GM15510 (cell line): ENCODE measurements at regions not wholly inside any gene's neighbourhood (a gene's known extent, or its start where the extent isn't known, plus 50 kb on each side); places are given as distances from the start of the nearest gene placed in this dataset.

Experiments used
- POLR2A ChIP-seq: IDR thresholded peaks from 3 replicates; pipeline ENCODE4 v1.6.1; 2011; ENCODE audit warnings: borderline replicate concordance; ENCODE audit not compliant: insufficient read length; ENCODE audit errors: extremely low read depth

DNA sequence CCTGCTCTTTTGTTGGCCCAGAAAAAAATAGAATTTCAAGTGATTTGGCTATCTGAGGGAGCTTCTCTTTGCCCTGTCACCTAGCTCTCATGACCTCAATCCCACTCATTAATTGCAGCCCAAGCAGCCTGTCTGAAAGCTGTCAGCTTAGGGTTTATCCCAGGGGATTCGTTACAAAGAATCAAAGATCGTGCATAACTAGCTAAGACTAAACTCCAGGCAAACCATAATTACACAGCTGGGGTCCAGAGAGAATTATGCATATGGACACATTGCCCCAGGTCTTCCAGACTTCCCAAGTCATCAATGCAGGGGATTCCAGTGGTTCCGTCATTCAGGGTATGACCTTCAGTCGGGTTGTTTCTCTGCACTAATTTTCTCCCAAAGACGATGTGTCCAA lies 91.6 kb upstream of the CBLB start:
- TF ChIP-seq POLR2A, result no peak

DNA sequence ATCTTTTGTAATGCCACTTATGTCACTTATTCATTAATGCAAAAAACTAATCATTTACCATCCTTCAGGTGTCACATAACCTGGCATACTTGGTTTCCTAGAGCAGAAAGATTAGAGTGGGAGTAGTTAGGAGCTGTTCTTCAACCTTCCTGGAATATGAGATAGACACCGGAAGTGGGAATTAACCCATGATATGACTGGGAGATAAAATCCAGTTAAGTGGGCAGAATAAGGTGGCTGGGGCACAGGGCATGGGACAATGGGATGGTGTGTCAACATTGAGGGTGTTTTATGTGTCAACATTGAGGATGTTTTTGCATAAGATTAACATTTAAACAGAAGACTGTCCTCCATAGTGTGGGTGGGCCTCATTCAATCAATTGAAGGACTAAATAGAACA lies 94.3 kb upstream of the CBLB start:
- TF ChIP-seq POLR2A, result no peak

DNA sequence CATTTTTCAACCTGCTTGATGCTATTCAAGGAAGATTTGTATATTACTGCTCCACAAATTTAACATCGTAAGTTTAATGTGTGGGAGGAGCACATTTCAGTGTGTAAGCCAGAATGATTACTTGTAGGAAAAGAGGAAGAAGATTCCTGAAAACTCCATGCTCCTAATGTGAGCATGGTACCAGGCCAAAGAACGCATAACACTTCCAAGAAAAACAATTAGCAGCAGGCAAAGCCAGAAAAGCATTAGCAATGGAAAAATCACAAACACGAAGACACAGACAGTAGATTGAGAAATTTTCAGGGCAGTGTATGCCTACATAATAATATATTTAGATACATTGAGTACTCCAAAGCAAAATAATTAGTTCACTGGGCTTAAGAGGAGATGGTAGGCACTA lies 96.6 kb upstream of the CBLB start:
- no peak for TF ChIP-seq POLR2A

DNA sequence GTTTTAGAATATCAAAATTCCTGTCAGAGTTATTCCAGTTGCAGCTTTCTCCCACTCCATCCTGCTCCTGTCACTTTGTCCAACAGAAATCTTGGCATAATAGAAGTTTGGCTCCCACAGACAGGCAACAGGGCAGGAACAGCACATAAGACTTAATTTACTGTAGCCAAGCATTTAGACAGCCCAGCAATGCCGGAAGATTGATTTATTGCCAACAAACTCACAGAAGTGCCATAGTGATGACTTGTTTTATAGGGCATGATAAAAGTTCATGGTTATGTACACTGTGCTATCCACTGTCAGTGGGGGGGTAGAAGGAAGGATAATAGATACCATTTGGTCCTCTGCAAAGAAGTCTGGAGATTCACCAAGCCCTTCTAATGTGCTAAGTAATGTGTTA lies 98.3 kb upstream of the CBLB start:
- TF ChIP-seq POLR2A, result no peak

DNA sequence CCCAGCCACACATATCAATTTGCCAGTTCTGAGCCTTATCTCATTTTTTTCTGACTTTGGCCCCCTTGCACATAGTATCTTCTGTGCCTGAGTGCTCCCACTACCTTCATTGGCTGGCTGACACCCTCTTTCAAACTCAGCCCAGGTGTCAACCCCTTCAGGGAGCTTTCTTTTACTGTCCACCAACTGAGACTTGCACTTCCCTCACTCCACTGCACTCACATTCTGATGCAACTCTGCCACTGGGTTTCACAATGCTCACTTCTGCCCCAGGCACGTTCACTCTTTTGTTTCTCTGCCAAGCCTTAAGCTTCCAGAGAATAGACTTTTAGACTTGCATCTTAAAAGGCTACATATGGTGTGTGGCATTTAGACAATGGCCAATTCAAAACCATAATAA lies 101.5 kb upstream of the CBLB start:
- no peak for TF ChIP-seq POLR2A

DNA sequence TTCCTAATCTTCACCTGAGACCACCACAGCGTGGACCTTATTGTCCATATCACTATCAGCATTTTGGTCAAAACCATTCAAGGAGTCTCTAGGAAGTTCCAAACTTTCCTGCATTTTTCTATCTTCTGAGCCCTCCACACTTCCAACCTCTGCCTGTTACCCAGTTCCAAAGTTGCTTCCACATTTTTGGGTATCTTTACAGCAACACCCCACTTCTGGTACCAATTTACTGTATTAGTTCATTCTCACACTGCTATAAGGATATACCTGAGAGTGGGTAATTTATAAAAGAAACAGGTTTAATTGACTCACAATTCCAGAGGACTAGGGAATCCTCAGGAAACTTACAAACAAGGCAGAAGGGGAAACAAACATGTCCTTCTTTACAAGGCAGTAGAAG lies 103.3 kb upstream of the CBLB start:
- TF ChIP-seq POLR2A, result no peak

DNA sequence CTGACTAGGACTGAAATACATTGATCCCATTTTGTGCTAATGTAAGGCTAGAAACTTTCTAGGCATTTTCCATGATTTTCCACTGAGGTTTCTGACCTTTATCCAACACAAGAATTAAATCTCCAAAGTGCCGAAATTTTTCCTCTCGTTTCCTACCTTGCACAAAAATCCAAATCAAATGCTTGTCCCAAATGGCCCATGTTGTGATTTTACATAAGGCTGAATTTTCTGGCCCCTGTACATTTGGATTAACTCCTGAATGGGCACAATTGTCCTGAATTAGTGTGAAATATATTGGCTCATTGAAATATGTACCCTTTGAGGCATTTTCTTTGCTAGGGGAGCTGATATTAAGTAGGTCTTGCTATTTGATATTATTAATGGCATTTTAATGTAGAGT lies 105.6 kb upstream of the CBLB start:
- no peak for TF ChIP-seq POLR2A

DNA sequence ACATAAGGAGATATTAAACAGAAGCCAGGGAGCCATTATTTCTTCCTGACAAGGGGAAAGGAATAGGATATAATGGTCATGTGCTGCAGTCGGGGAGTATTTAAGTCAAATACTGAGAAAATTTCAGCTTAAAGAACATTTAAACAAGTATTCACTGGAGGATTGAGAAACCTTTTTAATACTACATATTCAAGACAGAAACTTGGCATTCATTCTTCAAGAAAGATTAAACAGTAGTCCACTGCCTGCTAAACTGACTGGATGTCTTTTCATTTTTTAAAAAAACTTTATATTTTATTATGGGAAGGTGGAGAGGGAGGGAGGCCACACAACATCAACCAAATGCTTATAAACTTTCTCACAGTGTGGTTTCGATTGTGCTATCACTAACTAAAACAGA lies 107.4 kb upstream of the CBLB start:
- no peak for TF ChIP-seq POLR2A

DNA sequence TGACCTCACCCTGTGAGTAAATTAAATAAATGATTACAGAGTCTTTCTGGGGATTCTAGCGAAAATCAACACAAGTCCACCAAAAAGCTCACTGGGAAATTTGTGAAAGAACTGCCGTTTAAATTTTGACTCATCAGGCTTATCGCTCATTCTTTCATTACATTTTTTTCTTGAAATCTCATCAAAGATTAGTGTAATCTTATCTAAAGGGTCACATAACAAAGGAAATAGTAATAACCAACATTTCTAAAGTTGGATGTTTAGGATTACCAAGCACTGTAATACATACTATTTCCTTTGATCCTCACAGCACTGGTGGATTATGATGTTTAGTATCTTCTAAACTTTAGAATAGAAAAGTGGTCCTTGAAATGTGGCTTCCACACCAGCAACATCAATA lies 111.1 kb upstream of the CBLB start:
- no peak for TF ChIP-seq POLR2A

DNA sequence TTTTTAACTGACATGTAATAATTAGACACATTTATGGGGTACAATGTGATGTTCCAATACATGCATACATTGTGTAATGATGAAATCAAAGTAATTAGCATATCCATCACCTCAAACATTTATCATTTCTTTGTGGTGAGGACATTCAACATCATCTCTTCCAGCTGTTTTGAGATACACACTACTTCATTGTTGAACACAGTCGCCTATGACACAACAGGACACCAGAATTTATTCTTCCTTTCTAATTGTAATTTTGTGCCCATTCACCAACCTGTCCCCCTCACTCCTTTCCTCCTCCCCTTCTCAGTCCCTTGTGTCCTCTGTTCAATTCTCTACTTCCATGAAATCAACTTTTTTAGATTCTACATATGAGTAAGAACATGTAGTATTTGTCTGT lies 113.4 kb upstream of the CBLB start:
- TF ChIP-seq POLR2A, result no peak

DNA sequence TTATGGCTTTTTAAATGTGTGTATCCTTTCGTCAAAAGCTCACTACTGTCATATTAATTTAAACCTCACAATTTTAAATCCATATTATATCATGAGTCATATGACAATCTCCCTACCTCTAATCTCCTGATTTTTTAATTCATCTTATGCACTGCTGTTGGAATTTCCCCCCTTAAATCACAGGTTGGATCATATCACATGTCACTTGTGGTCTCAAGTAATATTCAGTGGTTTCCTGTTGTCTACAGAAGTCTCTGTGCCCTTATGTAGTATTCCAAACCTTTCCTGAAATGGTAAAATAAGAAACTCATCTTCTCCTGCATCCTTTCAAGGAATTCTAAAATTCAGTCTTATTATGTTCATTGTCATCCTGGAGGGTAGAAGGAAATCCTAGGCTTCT lies 116.0 kb upstream of the CBLB start:
- no peak for TF ChIP-seq POLR2A

DNA sequence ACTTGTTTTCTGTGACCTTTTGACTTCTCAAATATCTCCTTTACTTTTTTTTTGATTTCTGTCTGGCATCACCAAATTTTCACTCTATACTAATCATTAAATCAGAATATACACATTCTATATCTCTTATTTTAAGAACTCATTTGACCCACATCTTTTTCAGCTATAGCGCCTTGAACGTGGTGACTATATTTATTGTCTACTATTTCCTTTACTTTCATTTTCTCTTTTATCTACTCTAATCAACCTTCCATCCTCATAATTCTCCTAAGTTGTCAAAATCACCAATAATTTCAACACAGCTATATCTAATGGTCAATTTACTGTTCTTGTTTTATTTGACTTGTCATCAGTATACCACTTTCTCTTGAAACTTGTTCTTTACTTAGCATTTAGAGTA lies 119.0 kb upstream of the CBLB start:
- TF ChIP-seq POLR2A, result no peak

DNA sequence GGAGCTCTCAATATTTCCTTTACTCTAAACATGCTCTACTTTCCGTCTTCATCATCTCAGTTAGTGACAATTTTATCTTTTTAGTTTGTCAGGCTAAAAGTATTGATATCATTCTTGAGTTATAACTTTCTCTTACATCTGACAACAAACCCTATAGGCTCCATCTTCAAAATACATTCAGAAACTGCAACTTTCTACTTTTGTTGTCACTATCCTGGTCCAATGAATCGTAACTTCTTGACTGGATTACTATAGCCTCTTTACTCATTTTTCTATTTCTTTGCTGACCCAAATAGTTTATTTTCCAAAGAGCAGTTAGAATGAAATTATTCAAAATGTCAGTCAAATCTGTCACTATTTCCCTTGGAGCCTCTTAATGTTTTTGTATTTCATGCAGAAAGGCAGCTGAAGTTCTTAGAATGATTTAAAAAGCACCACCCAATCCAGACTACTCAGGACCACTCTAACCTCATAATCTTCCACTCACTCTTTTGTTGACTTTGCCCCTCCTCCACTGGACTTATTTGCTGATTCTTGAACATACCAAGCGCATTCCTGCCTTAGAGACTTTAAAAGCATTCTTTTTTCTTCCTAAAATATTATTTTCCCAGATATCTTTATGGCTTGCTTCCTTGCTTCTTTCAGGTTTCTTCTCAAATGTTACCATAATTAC lies 119.9 kb upstream of the CBLB start:
- no peak for TF ChIP-seq POLR2A

DNA sequence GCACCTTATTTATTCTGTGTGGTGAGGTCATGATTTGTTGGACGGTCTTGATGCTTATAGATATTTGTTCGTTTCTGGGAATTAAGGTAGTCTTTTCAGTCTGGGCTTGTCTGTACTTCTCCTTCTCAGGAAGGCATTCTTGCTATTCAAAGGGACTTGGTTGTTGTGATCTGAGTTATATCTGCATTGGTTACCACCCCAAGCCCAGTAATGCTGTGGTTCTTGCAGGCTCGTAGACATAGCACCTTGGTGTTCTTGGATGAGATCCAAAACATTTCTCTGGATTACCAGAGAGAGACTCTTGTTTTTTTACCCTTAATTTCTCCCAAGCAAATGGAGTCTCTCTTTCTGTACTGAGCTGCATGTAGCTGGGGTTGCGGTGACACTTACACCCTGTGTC lies 128.0 kb upstream of the CBLB start:
- no peak for TF ChIP-seq POLR2A

DNA sequence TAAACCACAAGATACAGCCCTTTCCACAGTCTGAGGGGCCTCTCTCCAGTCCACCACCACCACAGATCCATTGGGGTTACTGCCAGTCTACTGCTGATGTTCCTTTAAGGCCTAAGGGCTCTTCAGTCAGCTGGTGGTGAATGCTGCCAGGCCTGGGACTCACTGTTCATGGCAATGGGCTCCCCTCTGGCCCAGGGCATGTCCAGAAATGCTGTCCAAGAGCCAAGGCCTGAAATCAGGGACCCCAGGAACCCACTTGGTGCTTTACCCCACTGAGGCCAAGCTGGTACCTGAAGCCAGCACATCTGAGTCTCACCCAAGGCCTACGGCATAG lies 128.6 kb upstream of the CBLB start:
- TF ChIP-seq POLR2A, result no peak

DNA sequence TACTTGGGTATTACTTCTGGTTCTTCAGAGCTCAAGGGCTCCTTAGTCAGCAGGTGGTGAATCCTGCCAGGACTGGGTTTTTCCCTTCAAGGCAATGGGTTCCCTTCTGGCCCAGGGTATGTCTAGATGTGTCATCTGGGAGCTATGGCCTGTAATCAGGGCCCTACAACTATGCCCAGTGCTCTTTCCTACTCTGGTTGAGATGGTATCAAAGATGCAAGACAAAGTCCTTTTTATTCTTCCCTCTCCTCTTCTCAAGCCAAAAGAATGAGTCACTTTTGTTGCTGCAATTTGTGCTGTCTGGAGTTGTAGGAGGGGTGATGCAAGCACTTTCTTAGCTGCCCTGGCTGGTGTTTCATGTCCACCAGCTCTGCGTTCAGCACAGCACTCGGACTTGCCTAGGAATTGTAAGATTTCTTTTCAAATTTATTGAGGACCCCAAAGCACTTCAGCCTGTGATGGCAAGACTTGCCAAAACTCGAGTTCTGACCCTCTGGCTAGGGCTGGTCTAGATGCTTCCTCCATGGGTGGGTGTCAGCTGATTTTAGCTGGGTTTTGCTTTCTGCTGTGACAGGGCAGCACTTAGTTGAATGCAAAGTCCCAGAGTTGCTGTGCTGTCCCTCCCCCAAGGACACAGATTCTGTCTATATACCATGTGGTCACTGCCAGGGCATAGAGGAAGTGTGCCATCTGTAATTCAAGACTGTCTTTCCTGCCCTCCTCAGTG lies 129.2 kb upstream of the CBLB start:
- TF ChIP-seq POLR2A, result no peak
